Right atrium auricular region (tissue), 2 donors: ENCODE measurements at regions not wholly inside any gene's neighbourhood (a gene's known extent, or its start where the extent isn't known, plus 50 kb on each side); places are given as distances from the start of the nearest gene placed in this dataset.

ENCODE experiments used
- DNase-seq: peaks from one replicate; pipeline ENCODE4 v3.0.0-alpha.2; 2019; ENCODE audit warnings: low spot score
- H3K27ac ChIP-seq, 2 donors: fragments of 200-600 bp; sonication (generic); 1 replicate in 1 of 2; 2 replicates in 1 of 2; pipeline ENCODE4 v1.5.1; 2016 to 2019
- H3K27me3 ChIP-seq, 2 donors: fragments of 200-600 bp; sonication (generic); one replicate each; pipeline versions ENCODE4 v1.5.1 to v1.6.0; 2017 to 2019
- H3K36me3 ChIP-seq: fragments of 200-600 bp; sonication (generic); one replicate; pipeline ENCODE4 v1.5.1; 2016
- H3K4me1 ChIP-seq, 2 donors: fragments of 200-600 bp; sonication (generic); one replicate each; pipeline versions ENCODE4 v1.5.1 to v1.6.0; 2017 to 2019
- H3K4me3 ChIP-seq, 2 donors: fragments of 200-600 bp; sonication (generic); 1 replicate in 1 of 2; 2 replicates in 1 of 2; pipeline ENCODE4 v1.5.1; 2017 to 2019; ENCODE audit warnings: mild to moderate bottlenecking in 1 of 2, moderate library complexity in 1 of 2
- H3K9me3 ChIP-seq, 2 donors: fragments of 200-600 bp; sonication (generic); one replicate each; pipeline ENCODE4 v1.5.1; 2019
- TF ChIP-seq, protein P1 (sequence below), 2 donors: fragments of 200-600 bp; sonication (generic); IDR thresholded peaks; one replicate each; pipeline ENCODE4 v1.5.1; 2019; ENCODE audit warnings: antibody characterized with exemption in 2 of 2

DNA sequence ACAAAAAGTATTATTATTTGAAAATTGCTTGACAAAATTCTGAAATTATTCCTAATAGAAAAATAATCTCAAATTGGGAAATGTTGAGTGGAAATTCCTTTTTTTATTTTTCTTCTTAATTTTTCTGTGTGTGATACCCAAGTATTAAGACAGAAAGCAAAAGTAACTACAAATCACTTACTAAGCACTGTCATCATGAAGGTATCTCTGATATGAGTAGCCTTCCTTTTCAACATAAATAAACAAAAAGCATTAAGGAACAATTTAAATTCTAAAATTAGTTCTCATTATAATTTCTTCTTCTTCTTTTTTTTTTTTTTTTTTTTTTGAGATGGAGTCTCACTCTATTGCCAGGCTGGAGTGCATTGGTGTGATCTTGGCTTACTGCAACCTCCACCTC lies 174.2 kb upstream of the RBMS1 start:
- TF ChIP-seq, protein P1, sequence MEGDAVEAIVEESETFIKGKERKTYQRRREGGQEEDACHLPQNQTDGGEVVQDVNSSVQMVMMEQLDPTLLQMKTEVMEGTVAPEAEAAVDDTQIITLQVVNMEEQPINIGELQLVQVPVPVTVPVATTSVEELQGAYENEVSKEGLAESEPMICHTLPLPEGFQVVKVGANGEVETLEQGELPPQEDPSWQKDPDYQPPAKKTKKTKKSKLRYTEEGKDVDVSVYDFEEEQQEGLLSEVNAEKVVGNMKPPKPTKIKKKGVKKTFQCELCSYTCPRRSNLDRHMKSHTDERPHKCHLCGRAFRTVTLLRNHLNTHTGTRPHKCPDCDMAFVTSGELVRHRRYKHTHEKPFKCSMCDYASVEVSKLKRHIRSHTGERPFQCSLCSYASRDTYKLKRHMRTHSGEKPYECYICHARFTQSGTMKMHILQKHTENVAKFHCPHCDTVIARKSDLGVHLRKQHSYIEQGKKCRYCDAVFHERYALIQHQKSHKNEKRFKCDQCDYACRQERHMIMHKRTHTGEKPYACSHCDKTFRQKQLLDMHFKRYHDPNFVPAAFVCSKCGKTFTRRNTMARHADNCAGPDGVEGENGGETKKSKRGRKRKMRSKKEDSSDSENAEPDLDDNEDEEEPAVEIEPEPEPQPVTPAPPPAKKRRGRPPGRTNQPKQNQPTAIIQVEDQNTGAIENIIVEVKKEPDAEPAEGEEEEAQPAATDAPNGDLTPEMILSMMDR (IDR thresholded peaks at IDR 0.05) = no peak
- Histone ChIP-seq H3K36me3 (no peaks in the 10 kb centered on the region), H3K4me1 (peaks cover 0 to 28% of the 10 kb centered on the region in 2 donors), H3K27me3 (no peaks in the 10 kb centered on the region), H3K9me3 (no peaks in the 10 kb centered on the region), H3K4me3 (no peak overlapping the region), H3K27ac (peak overlapping the region; percentile 30 to 71)
- no peak for DNase-seq

DNA sequence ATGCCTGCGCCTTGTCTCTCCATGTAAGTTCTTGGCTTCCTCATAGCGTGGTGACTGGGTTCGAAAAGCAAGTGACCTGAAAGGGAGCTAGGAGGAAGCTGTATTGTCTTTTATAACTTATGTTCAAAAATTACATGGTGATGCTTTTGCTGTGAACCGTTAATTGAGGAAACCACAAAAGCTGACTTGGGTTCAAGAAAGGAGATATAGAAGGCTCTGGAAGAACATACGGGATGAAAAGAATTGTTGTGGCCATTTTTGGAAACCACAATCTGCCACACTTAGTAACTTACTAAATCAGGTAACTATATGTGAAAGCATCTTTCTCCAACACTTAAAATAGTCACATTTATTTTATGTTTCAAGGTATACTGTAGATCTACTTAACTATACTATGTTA lies 177.0 kb upstream of the RBMS1 start:
- Histone ChIP-seq H3K9me3 (no peaks in the 10 kb centered on the region), H3K27ac (no peak overlapping the region), H3K4me1 (peaks cover 0 to 17% of the 10 kb centered on the region in 2 donors), H3K27me3 (no peaks in the 10 kb centered on the region), H3K36me3 (no peaks in the 10 kb centered on the region), H3K4me3 (no peak overlapping the region)
- no peak for DNase-seq
- TF ChIP-seq, protein P1 (IDR thresholded peaks at IDR 0.05) = no peak

DNA sequence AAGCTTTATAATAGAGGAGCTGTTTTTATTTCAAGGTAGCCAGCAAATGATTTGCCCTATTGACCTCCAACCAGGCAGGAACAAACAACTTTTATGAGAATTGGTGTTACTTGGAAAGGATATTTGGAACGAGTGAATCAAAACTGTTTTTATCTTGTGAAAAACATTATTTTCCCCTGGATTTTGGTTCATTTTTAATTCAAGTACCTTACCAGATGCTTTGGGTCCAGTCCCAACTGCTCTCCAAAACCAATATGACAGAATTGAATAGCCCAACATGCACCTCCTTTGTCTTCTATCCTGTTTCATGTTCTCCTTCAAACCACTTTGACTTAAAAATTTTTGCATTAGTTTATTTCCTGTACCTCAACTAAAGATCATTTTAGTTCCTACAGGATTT lies 178.6 kb upstream of the RBMS1 start:
- Histone ChIP-seq H3K27ac (no peak overlapping the region), H3K27me3 (no peaks in the 10 kb centered on the region), H3K36me3 (no peaks in the 10 kb centered on the region), H3K4me1 (peaks cover 0 to 4% of the 10 kb centered on the region in 2 donors), H3K9me3 (no peaks in the 10 kb centered on the region), H3K4me3 (no peak overlapping the region)
- no peak for DNase-seq
- TF ChIP-seq, protein P1 (IDR thresholded peaks at IDR 0.05) = no peak

DNA sequence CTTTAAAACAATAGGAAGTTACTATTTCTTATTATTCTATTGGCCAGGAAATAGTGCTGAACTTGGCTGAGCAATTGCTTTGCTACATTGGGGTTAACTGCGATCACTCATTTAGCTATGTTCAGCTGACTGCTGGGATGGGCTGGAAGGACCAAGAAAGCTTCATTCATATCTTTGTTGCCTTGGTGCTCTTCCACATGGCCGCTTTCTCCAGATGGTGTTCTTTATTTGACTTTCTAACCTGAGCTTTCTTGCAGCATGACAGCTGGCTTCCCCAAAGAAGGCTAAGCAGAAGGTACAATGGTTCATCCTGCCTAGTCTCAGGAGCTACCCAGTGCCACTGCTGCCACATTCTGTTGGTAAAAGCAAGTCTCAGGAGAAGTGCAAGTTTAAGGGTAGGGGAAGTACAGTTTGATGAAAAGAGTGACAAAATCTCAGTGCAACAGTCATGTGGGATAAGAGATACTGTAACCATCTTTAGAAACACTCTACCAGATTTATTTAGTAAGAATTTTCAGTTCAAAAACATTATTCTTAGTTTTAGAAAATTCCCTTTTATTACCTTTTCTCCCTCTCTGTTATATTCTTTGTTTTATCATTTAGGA lies 180.6 kb upstream of the RBMS1 start:
- Histone ChIP-seq H3K27ac (no peak overlapping the region), H3K4me3 (no peak overlapping the region), H3K36me3 (no peaks in the 10 kb centered on the region), H3K4me1 (no peaks in the 10 kb centered on the region), H3K9me3 (no peaks in the 10 kb centered on the region), H3K27me3 (no peaks in the 10 kb centered on the region)
- no peak for DNase-seq
- TF ChIP-seq, protein P1 (IDR thresholded peaks at IDR 0.05) = no peak

DNA sequence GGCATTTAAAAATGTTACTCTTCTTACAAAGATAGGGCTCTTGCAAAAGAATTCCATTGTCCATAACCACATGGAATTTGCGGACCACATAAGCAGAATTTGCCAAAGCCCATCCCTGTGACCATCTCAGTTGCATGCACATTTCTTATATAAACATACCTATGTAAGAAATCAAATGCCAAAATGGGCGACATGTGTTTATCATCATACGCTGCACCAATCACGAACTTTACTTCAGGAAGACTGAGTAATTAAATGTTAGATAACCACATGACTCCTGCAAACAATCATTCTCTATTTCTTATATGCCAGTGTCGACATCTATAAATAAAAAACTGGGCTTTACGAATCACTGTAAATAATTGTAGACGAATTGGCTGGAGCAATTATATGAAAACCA lies 186.1 kb upstream of the RBMS1 start:
- DNase-seq = no peak
- no peaks in the 10 kb centered on the region for H3K9me3 ChIP-seq
- no peaks in the 10 kb centered on the region for H3K36me3 ChIP-seq
- H3K27ac ChIP-seq = no peak overlapping the region
- no peaks in the 10 kb centered on the region for H3K27me3 ChIP-seq
- no peak overlapping the region for H3K4me3 ChIP-seq
- H3K4me1 ChIP-seq = no peaks in the 10 kb centered on the region
- TF ChIP-seq, protein P1 (IDR thresholded peaks at IDR 0.05) = no peak

DNA sequence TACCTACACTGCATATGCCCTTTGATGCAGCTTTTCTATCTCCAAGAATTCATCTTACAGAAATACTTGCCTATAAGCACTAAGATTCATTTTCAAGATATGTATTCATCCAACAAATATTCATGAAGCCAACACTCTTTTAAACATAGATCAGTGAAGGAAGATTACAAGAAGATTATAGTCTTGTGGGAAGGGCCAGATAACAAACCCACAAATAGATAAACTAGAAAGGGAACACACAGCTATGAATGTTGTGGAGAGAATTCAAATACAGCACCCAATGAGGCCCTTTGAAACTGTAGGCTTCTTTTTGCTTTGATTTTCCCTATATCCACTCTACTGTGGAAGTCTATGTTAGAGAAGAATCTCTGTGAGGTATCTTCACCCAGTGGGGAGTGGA lies 186.7 kb upstream of the RBMS1 start:
- Histone ChIP-seq H3K9me3 (no peaks in the 10 kb centered on the region), H3K4me1 (no peaks in the 10 kb centered on the region), H3K36me3 (no peaks in the 10 kb centered on the region), H3K27ac (no peak overlapping the region), H3K4me3 (no peak overlapping the region), H3K27me3 (no peaks in the 10 kb centered on the region)
- no peak for DNase-seq
- TF ChIP-seq, protein P1 (IDR thresholded peaks at IDR 0.05) = no peak
